Endodermal cell (in vitro differentiated cells): ENCODE measurements at regions not wholly inside any gene's neighbourhood (a gene's known extent, or its start where the extent isn't known, plus 50 kb on each side); places are given as distances from the start of the nearest gene placed in this dataset.
"Not testable (repeated sequence)": the region's sequence is repeated elsewhere in the genome, so short reads cannot be mapped to it uniquely, and the experiment has no call there.

Experiments used
- DNase-seq: peaks from one replicate; pipeline ENCODE4 v3.0.0-alpha.2; 2017
- H3K27ac ChIP-seq: 2 replicates; pipeline ENCODE4 v1.5.1; 2013; ENCODE audit warnings: mild to moderate bottlenecking, low read depth, low read length, moderate library complexity
- H3K27me3 ChIP-seq: 2 replicates; pipeline ENCODE4 v1.6.1; 2013; ENCODE audit warnings: mild to moderate bottlenecking, low read length, moderate library complexity; ENCODE audit not compliant: insufficient read depth, control insufficient read depth, poor library complexity, severe bottlenecking
- H3K36me3 ChIP-seq: 2 replicates; pipeline ENCODE4 v1.7.0; 2013; ENCODE audit warnings: mild to moderate bottlenecking, low read length, moderate library complexity; ENCODE audit not compliant: control insufficient read depth, insufficient read depth
- H3K4me1 ChIP-seq: one replicate; pipeline ENCODE4 v1.7.0; 2013; ENCODE audit warnings: low read length; ENCODE audit not compliant: control insufficient read depth, insufficient read depth
- H3K4me3 ChIP-seq: 2 replicates; pipeline ENCODE4 v1.5.1; 2013; ENCODE audit warnings: mild to moderate bottlenecking, low read length, moderate library complexity
- H3K9ac ChIP-seq: 2 replicates; pipeline ENCODE4 v1.6.1; 2013; ENCODE audit warnings: mild to moderate bottlenecking, low read length, moderate library complexity; ENCODE audit not compliant: poor library complexity, severe bottlenecking; ENCODE audit errors: extremely low read depth
- H3K9me3 ChIP-seq: 2 replicates; pipeline ENCODE4 v1.6.1; 2013; ENCODE audit warnings: mild to moderate bottlenecking, low read length, moderate library complexity; ENCODE audit not compliant: control insufficient read depth
- H3K27ac Mint-ChIP-seq: 2 replicates; pipeline ENCODE4 v1.8.0; 2020; ENCODE audit warnings: mixed read lengths
- H3K27me3 Mint-ChIP-seq: 2 replicates; pipeline ENCODE4 v1.8.0; 2021; ENCODE audit warnings: mild to moderate bottlenecking, mixed read lengths; ENCODE audit not compliant: insufficient read depth
- H3K36me3 Mint-ChIP-seq: 2 replicates; pipeline ENCODE4 v1.8.0; 2020; ENCODE audit warnings: low read depth, mixed read lengths
- H3K4me1 Mint-ChIP-seq: 2 replicates; pipeline ENCODE4 v1.8.0; 2020; ENCODE audit warnings: mixed read lengths
- H3K4me3 Mint-ChIP-seq: 2 replicates; pipeline ENCODE4 v1.8.0; 2020; ENCODE audit warnings: mild to moderate bottlenecking, moderate library complexity, mixed read lengths
- H3K9me3 Mint-ChIP-seq: 2 replicates; pipeline ENCODE4 v1.8.0; 2020; ENCODE audit warnings: mild to moderate bottlenecking, mixed read lengths
- WGBS, 2 experiments: methylation state at CpG; one replicate each; pipeline versions ENCODE4 v1.1.5 to v1.1.7; 2013; ENCODE audit warnings: missing lambda C conversion rate in 2 of 2, mixed read lengths in 1 of 2; ENCODE audit not compliant: insufficient coverage in 1 of 2, insufficient read length in 1 of 2; 5-methylcytosine and 5-hydroxymethylcytosine counted together
- TF ChIP-seq, protein P1 (sequence below): fragments of 200-600 bp; sonication (generic); conservative IDR thresholded peaks from 2 replicates; pipeline ENCODE4 v1.5.0; 2021; ENCODE audit warnings: antibody characterized with exemption, mild to moderate bottlenecking

DNA sequence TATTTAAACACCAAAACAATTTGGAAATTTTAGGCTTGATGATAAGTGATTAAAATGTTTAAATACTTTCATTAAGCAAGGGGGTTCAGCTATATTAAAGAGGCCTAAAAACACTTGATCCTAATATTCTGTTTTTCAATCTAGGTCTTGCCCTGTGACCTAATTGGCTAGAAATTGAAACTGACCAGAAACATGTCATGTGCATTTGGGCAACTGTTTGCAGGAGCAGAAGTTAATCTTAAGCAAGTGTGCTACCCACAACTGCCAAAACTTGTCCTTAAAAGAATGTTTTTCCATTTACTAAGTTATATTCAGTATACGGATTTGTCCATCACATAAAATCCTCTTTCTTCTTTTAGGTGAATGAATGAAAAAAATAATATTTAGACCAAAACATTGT is 167.3 kb downstream of the PPP1R3A start:
- Histone ChIP-seq H3K4me1 (no peaks in the 10 kb centered on the region), H3K9ac (no peak overlapping the region), H3K36me3 (no peaks in the 10 kb centered on the region), H3K9me3 (no peaks in the 10 kb centered on the region), H3K4me3 (no peak overlapping the region), H3K27me3 (no peaks in the 10 kb centered on the region), H3K27ac (no peak overlapping the region)
- Mint-ChIP-seq H3K4me1 (no peaks in the 10 kb centered on the region), H3K9me3 (peaks cover 7% of the 10 kb centered on the region), H3K4me3 (no peak overlapping the region), H3K27me3 (no peaks in the 10 kb centered on the region), H3K27ac (no peak overlapping the region), H3K36me3 (no peaks in the 10 kb centered on the region)
- no peak for DNase-seq
- WGBS, 2 experiments, result no CpG with 5 or more reads among the region's 1 CpG
- TF ChIP-seq, protein P1, sequence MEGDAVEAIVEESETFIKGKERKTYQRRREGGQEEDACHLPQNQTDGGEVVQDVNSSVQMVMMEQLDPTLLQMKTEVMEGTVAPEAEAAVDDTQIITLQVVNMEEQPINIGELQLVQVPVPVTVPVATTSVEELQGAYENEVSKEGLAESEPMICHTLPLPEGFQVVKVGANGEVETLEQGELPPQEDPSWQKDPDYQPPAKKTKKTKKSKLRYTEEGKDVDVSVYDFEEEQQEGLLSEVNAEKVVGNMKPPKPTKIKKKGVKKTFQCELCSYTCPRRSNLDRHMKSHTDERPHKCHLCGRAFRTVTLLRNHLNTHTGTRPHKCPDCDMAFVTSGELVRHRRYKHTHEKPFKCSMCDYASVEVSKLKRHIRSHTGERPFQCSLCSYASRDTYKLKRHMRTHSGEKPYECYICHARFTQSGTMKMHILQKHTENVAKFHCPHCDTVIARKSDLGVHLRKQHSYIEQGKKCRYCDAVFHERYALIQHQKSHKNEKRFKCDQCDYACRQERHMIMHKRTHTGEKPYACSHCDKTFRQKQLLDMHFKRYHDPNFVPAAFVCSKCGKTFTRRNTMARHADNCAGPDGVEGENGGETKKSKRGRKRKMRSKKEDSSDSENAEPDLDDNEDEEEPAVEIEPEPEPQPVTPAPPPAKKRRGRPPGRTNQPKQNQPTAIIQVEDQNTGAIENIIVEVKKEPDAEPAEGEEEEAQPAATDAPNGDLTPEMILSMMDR, result no peak

DNA sequence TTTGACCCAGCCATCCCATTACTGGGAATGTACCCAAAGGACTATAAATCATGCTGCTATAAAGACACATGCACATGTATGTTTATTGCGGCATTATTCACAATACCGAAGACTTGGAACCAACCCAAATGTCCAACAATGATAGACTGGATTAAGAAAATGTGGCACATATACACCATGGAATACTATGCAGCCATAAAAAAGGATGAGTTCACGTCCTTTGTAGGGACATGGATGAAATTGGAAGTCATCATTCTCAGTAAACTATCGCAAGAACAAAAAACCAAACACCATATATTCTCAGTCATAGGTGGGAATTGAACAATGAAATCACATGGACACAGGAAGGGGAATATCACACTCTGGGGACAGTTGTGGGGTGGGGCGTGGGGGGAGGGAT is 170.4 kb downstream of the PPP1R3A start:
- H3K9ac ChIP-seq, DNase-seq, H3K27me3 Mint-ChIP-seq, H3K4me3 ChIP-seq, H3K4me1 ChIP-seq, H3K36me3 Mint-ChIP-seq, H3K27ac ChIP-seq, H3K4me1 Mint-ChIP-seq, H3K27me3 ChIP-seq, H3K27ac Mint-ChIP-seq, H3K4me3 Mint-ChIP-seq, H3K9me3 ChIP-seq, H3K36me3 ChIP-seq: not testable (repeated sequence)
- WGBS, 2 experiments, result 64% methylated on average over 1 of the region's 5 CpGs; no CpG with 5 or more reads in 1 of the 2 experiments
- peaks cover 15% of the 10 kb centered on the region for H3K9me3 Mint-ChIP-seq

DNA sequence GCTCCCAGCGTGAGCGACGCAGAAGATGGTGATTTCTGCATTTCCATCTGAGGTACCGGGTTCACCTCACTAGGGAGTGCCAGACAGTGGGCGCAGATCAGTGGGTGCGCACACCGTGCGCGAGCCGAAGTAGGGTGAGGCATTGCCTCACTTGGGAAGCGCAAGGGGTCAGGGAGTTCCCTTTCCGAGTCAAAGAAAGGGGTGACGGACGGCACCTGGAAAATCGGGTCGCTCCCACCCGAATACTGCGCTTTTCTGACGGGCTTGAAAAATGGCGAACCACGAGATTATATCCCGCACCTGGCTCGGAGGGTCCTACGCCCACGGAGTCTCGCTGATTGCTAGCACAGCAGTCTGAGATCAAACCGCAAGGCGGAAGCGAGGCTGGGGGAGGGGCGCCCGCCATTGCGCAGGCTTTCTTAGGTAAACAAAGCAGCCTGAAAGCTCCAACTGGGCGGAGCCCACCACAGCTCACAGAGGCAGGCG is 175.8 kb downstream of the PPP1R3A start:
- not testable (repeated sequence) for H3K27ac ChIP-seq, H3K9ac ChIP-seq, H3K4me1 Mint-ChIP-seq, H3K4me3 ChIP-seq, H3K36me3 Mint-ChIP-seq, H3K27me3 Mint-ChIP-seq, H3K4me1 ChIP-seq, H3K9me3 ChIP-seq, H3K36me3 ChIP-seq, H3K27me3 ChIP-seq
- DNase-seq, result peak; percentile 86
- H3K27ac Mint-ChIP-seq, result peak overlapping the region; percentile 93
- 90 to 96% methylated on average over 15 to 29 of the region's 34 CpGs for WGBS, 2 experiments
- H3K9me3 Mint-ChIP-seq, result peaks cover 30% of the 10 kb centered on the region
- peak overlapping the region; percentile 71 for H3K4me3 Mint-ChIP-seq

DNA sequence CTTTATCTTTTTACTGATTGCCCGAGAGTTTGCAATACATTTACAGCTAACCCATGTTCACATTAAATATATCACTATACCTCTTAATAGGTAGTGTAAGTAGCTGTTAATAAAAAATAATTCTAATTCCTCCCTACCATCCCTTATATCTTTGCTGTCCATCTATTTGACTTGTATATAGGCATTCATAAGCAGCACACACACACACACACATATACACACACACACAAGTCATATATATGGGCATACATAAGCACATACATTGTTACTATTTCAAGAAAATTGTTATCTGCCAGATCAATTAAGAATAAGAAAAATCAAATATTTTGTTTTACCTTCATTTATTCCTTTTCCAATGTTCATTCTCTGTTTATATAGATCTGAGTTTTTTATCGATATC is 176.4 kb downstream of the PPP1R3A start:
- H3K4me1 Mint-ChIP-seq, result no peaks in the 10 kb centered on the region
- no peak overlapping the region for H3K27ac ChIP-seq
- TF ChIP-seq, protein P1, result no peak
- H3K9ac ChIP-seq, result no peak overlapping the region
- 100% methylated on average over 2 of the region's 2 CpGs; no CpG with 5 or more reads in 1 of the 2 experiments for WGBS, 2 experiments
- no peak overlapping the region for H3K4me3 ChIP-seq
- no peaks in the 10 kb centered on the region for H3K36me3 Mint-ChIP-seq
- DNase-seq, result no peak
- no peaks in the 10 kb centered on the region for H3K27me3 ChIP-seq
- H3K4me3 Mint-ChIP-seq, result peak overlapping the region; percentile 71
- no peaks in the 10 kb centered on the region for H3K27me3 Mint-ChIP-seq
- no peaks in the 10 kb centered on the region for H3K4me1 ChIP-seq
- H3K9me3 ChIP-seq, result no peaks in the 10 kb centered on the region
- no peaks in the 10 kb centered on the region for H3K36me3 ChIP-seq
- no peak overlapping the region for H3K27ac Mint-ChIP-seq
- H3K9me3 Mint-ChIP-seq, result peaks cover 30% of the 10 kb centered on the region
